Fibroblast of lung (primary cell): ENCODE measurements at regions not wholly inside any gene's neighbourhood (a gene's known extent, or its start where the extent isn't known, plus 50 kb on each side); places are given as distances from the start of the nearest gene placed in this dataset.

Experiments
- CTCF ChIP-seq, 2 donors: IDR thresholded peaks in 1 of 2; conservative IDR thresholded peaks in 1 of 2; 1 replicate in 1 of 2; 2 replicates in 1 of 2; pipeline ENCODE4 v1.5.1; 2011 to 2012; ENCODE audit warnings: low read length in 2 of 2, control low read depth in 1 of 2, inconsistent platforms in 1 of 2, low read depth in 1 of 2, mild to moderate bottlenecking in 1 of 2
- EZH2 ChIP-seq: IDR thresholded peaks from 2 replicates; pipeline ENCODE4 v1.5.1; 2012; ENCODE audit warnings: low read length, control low read depth, mild to moderate bottlenecking; ENCODE audit errors: missing control alignments

- TF ChIP-seq CTCF (conservative IDR thresholded peaks at IDR 0.05 in 1 of 2, IDR thresholded peaks at IDR 0.05 in 1 of 2; ENCODE audit: low read depth in 1 of 2, low read length in 2 of 2) (no peak), EZH2 (no peak)
Observed at GRCh38 chr9:108664309-108665255, 191.2 kb downstream of the ACTL7B start.
